VCaP (cell line): ENCODE measurements at regions not wholly inside any gene's neighbourhood (a gene's known extent, or its start where the extent isn't known, plus 50 kb on each side); places are given as distances from the start of the nearest gene placed in this dataset.
"Not testable (repeated sequence)": the region's sequence is repeated elsewhere in the genome, so short reads cannot be mapped to it uniquely, and the experiment has no call there.

Experiments used
- H3K27ac ChIP-seq: fragments of 450-650 bp; 2 replicates; pipeline ENCODE4 v1.5.1; 2017
- CTCF ChIP-seq: fragments of 450-650 bp; conservative IDR thresholded peaks from 2 replicates; pipeline ENCODE4 v1.5.1; 2017; ENCODE audit warnings: mild to moderate bottlenecking, moderate library complexity

DNA sequence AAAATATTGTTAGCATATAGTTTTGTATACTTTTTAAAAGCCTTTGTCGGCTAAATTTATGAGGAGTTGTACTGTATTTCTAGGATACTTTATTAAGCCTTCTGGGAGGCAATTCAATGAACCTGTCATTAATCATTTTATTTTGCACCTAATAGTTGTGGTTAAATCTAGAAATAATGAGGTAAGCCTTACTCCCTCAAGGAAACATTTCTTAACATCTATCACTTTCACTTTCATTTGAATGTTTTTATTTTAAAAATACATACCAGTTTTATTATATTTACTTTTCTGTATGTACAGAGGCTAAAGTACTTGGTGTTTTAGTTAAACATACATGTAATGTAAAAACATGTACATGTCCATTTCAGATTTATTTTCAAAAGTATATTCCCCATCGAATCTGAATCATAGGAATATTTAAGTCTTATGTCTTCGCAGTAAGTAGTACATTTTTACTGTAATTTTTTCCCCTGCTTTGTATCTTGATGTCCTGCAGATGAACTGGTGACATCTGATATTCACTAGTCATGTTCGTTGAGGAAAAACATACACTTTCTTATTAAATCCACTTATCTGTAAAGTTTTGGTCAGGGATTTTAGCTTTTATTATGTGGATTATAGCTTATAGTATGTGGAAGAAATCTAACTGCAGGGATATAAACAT is 82.8 kb downstream of the DISP1 start:
- TF ChIP-seq CTCF, result no peak
- H3K27ac ChIP-seq, result peak overlapping the region; percentile 13; the same call in 1 of the 2 replicates

DNA sequence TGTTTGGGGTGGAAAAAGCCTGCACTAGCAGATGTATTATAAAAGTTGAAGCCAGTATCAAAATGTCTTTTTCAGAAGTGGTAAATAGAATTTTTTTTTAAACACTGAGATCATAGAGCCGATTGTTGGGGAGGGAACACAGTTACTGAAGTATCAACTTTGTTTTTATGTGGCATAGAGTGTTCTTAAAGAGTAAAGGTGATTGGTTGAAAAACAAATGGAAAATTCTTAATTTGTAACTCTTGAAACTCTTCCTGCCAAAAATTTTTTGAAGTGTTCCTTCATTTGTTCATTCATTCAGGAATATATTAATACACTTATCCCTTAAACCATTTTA is 83.3 kb downstream of the DISP1 start:
- TF ChIP-seq CTCF, result no peak

GRCh38 chr1:222899471-222899870 is 84.6 kb downstream of the DISP1 start:
- TF ChIP-seq CTCF, result no peak
- H3K27ac ChIP-seq, result no peak overlapping the region

More for the DNA sequence above, 83.3 kb downstream of the DISP1 start:
- peak overlapping the region; percentile 13; the same call in 1 of the 2 replicates for H3K27ac ChIP-seq

DNA sequence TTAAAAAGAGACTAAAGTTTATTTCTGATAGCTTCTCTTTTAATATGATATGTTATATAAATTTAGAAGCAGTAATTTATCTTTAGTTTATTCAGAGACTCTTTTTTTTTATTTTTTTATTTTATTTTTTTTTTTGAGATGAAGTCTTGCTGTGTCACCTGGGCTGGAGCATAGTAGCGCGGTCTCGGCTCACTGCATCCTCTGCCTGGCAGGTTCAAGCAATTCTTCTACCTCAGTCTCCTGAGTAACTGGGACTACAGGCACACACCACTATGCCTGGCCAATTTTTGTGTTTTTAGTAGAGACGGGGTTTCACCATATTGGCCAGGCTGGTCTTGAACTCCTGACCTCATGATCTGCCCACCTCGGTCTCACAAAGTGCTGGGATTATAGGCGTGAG is 89.6 kb downstream of the DISP1 start:
- no peak overlapping the region for H3K27ac ChIP-seq
- no peak for TF ChIP-seq CTCF

DNA sequence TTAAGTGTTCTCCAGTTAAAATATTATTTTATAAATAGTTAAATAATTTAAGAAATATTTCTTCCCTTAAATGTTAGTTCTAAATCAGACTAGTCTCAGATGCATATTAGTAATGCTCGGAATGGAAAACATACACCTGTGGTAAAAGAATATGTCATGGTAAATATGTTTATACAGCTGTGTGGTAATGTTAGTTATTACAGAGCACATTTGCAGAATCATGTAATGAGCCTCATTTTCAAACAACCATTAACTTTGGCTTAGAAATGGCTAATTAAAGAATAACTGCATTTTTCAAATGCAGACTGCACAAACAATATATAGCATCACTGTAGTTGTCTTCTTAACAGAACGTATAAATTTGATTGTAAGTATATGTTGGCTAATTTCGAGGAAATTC is 90.3 kb downstream of the DISP1 start:
- TF ChIP-seq CTCF, result no peak
- no peak overlapping the region for H3K27ac ChIP-seq

- H3K27ac ChIP-seq, result not testable (repeated sequence)
These were observed 91.5 kb downstream of the DISP1 start for GRCh38 chr1:222906271-222906739.

DNA sequence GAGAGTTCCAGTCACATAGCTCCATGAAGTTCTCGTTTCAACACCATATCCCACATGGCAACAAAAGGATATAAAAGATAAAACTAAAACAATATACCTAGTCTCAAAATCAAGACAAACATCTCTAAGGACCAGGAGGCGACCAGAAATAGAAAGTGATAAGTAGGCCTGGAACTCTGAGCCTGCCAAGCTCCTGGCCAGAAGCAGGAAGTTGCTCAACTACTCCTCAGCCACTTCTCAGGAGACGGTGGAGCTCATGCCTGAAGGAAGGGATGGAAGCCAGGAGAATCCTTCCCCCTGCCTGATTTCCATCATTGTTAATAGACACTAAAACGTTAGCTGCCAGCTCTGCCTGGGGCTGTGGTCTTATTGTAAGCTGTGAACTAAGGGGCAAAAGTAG is 94.7 kb downstream of the DISP1 start:
- no peak for TF ChIP-seq CTCF
- no peak overlapping the region for H3K27ac ChIP-seq

DNA sequence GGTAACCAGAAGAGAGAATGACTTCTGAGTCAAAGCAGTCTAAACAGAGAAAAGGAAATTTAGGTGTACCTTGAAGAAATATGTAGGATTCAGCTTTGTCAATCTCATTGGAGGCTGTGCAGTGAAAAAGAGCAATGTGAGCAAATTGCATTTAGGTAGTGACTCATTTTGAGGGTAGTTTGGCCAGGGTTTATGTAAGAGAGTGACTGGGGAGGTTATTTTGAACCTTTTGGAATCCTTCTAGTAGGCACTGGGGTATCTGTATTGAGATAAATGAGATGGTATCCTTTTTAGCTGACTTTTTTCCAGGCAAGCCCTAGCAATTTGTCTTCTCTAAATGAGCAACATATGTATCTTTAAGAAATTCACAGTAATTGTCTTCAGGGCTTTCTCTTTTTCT is 95.9 kb downstream of the DISP1 start:
- no peak for TF ChIP-seq CTCF
- no peak overlapping the region for H3K27ac ChIP-seq
